H9 (cell line): ENCODE measurements at regions not wholly inside any gene's neighbourhood (a gene's known extent, or its start where the extent isn't known, plus 50 kb on each side); places are given as distances from the start of the nearest gene placed in this dataset.

Experiments used
- DNase-seq: peaks from one replicate; pipeline ENCODE4 v3.0.0-alpha.2; 2017
- H2AFZ ChIP-seq: one replicate; pipeline ENCODE4 v1.6.1; 2013; ENCODE audit warnings: mild to moderate bottlenecking, low read length, control low read depth, moderate library complexity
- H2AK5ac ChIP-seq: 2 replicates; pipeline ENCODE4 v1.6.1; 2013; ENCODE audit warnings: low read length, control low read depth, mixed read lengths; ENCODE audit not compliant: insufficient read length
- H2BK120ac ChIP-seq: one replicate; pipeline ENCODE4 v1.6.1; 2013; ENCODE audit warnings: low read depth, mild to moderate bottlenecking, low read length, control low read depth, inconsistent platforms; ENCODE audit not compliant: poor library complexity, severe bottlenecking
- H2BK12ac ChIP-seq: 2 replicates; pipeline ENCODE4 v1.6.1; 2013; ENCODE audit warnings: low read length, control low read depth, mixed read lengths, low read depth; ENCODE audit not compliant: insufficient read length
- H2BK15ac ChIP-seq: 2 replicates; pipeline ENCODE4 v1.6.1; 2013; ENCODE audit warnings: low read depth, low read length, control low read depth
- H2BK20ac ChIP-seq: one replicate; pipeline ENCODE4 v1.6.1; 2013; ENCODE audit warnings: low read depth, mild to moderate bottlenecking, low read length, control low read depth, inconsistent platforms; ENCODE audit not compliant: poor library complexity, severe bottlenecking
- H2BK5ac ChIP-seq: 2 replicates; pipeline ENCODE4 v1.6.1; 2013; ENCODE audit warnings: low read length, control low read depth, mixed read lengths; ENCODE audit not compliant: insufficient read length
- H3K14ac ChIP-seq: 2 replicates; pipeline ENCODE4 v1.6.1; 2013; ENCODE audit warnings: low read length, control low read depth; ENCODE audit not compliant: insufficient read depth
- H3K18ac ChIP-seq: 2 replicates; pipeline ENCODE4 v1.6.1; 2013; ENCODE audit warnings: low read depth, mild to moderate bottlenecking, mixed read lengths, low read length, control low read depth; ENCODE audit not compliant: insufficient read length
- H3K23ac ChIP-seq: 2 replicates; pipeline ENCODE4 v1.6.1; 2013; ENCODE audit warnings: low read length, control low read depth, mixed read lengths, low read depth; ENCODE audit not compliant: insufficient read length
- H3K23me2 ChIP-seq: 2 replicates; pipeline ENCODE4 v1.6.1; 2013; ENCODE audit warnings: low read depth, mild to moderate bottlenecking, mixed read lengths, low read length, control low read depth; ENCODE audit not compliant: insufficient read length, poor library complexity, severe bottlenecking
- H3K27ac ChIP-seq: 2 replicates; pipeline ENCODE4 v1.5.1; 2013; ENCODE audit warnings: low read length, control low read depth, mixed read lengths, low read depth; ENCODE audit not compliant: insufficient read length
- H3K27me3 ChIP-seq: 2 replicates; pipeline ENCODE4 v1.6.1; 2013; ENCODE audit warnings: low read length, control low read depth, inconsistent platforms; ENCODE audit not compliant: insufficient read depth
- H3K4ac ChIP-seq: 2 replicates; pipeline ENCODE4 v1.6.1; 2013; ENCODE audit warnings: low read depth, mild to moderate bottlenecking, control low read depth, inconsistent platforms, low read length, moderate library complexity
- H3K4me1 ChIP-seq: 2 replicates; pipeline ENCODE4 v1.6.1; 2013; ENCODE audit warnings: low read length, control low read depth, inconsistent platforms; ENCODE audit not compliant: insufficient read depth
- H3K4me2 ChIP-seq: 2 replicates; pipeline ENCODE4 v1.6.1; 2013; ENCODE audit warnings: low read length, control low read depth, mixed read lengths; ENCODE audit not compliant: insufficient read length, insufficient read depth
- H3K56ac ChIP-seq: 2 replicates; pipeline ENCODE4 v1.6.1; 2013; ENCODE audit warnings: low read depth, mild to moderate bottlenecking, mixed read lengths, low read length, control low read depth; ENCODE audit not compliant: insufficient read length
- H3K79me1 ChIP-seq: 2 replicates; pipeline ENCODE4 v1.6.1; 2013; ENCODE audit warnings: low read depth, mild to moderate bottlenecking, moderate library complexity, low read length, control low read depth, inconsistent platforms; ENCODE audit not compliant: insufficient read depth, poor library complexity, severe bottlenecking
- H3K79me2 ChIP-seq: 2 replicates; pipeline ENCODE4 v1.6.1; 2013; ENCODE audit warnings: low read length, control low read depth, inconsistent platforms; ENCODE audit not compliant: insufficient read depth
- H3K9ac ChIP-seq: 2 replicates; pipeline ENCODE4 v1.6.1; 2013; ENCODE audit warnings: low read length, control low read depth, mixed read lengths; ENCODE audit not compliant: insufficient read length; ENCODE audit errors: extremely low read depth
- H3K9me3 ChIP-seq: one replicate; pipeline ENCODE4 v1.6.1; 2013; ENCODE audit warnings: low read depth, low read length, inconsistent platforms; ENCODE audit not compliant: control insufficient read depth
- H3T11ph ChIP-seq: one replicate; pipeline ENCODE4 v1.6.1; 2013; ENCODE audit warnings: mild to moderate bottlenecking, low read length, control low read depth, inconsistent platforms
- H4K20me1 ChIP-seq: one replicate; pipeline ENCODE4 v1.6.1; 2013; ENCODE audit not compliant: control insufficient read depth, insufficient read length, insufficient read depth
- H4K5ac ChIP-seq: 2 replicates; pipeline ENCODE4 v1.6.1; 2013; ENCODE audit warnings: low read depth, mild to moderate bottlenecking, mixed read lengths, low read length, control low read depth; ENCODE audit not compliant: insufficient read length
- H4K8ac ChIP-seq: replicated peaks from 2 replicates; pipeline ENCODE4 v1.6.1; 2013; ENCODE audit warnings: low read length, control low read depth, mixed read lengths, low read depth; ENCODE audit not compliant: insufficient read length
- H4K91ac ChIP-seq: 2 replicates; pipeline ENCODE4 v1.6.1; 2013; ENCODE audit warnings: low read depth, mild to moderate bottlenecking, moderate library complexity, mixed read lengths, low read length, control low read depth; ENCODE audit not compliant: insufficient read length
- H3K27ac Mint-ChIP-seq, 3 experiments: 2 replicates in 2 of 3; 3 replicates in 1 of 3; pipeline ENCODE4 v1.8.0; 2020 to 2021; ENCODE audit warnings: mixed read lengths in 3 of 3, mild to moderate bottlenecking in 1 of 3, moderate library complexity in 1 of 3
- H3K27me3 Mint-ChIP-seq: 2 replicates; pipeline ENCODE4 v1.8.0; 2021; ENCODE audit warnings: low read depth, mild to moderate bottlenecking, moderate library complexity, mixed read lengths
- H3K36me3 Mint-ChIP-seq, 3 experiments: 2 replicates in 2 of 3; 3 replicates in 1 of 3; pipeline ENCODE4 v1.8.0; 2020 to 2021; ENCODE audit warnings: low read depth in 3 of 3, mixed read lengths in 3 of 3; ENCODE audit not compliant: insufficient read depth in 1 of 3
- H3K4me1 Mint-ChIP-seq, 2 experiments: 2 replicates each; pipeline ENCODE4 v1.8.0; 2020; ENCODE audit warnings: mixed read lengths in 2 of 2
- H3K4me3 Mint-ChIP-seq, 2 experiments: 2 replicates in 1 of 2; 3 replicates in 1 of 2; pipeline ENCODE4 v1.8.0; 2020 to 2021; ENCODE audit warnings: mild to moderate bottlenecking in 2 of 2, mixed read lengths in 2 of 2, moderate library complexity in 1 of 2
- H3K9me3 Mint-ChIP-seq, 2 experiments: 2 replicates in 1 of 2; 3 replicates in 1 of 2; pipeline ENCODE4 v1.8.0; 2020; ENCODE audit warnings: mild to moderate bottlenecking in 2 of 2, mixed read lengths in 2 of 2, moderate library complexity in 1 of 2
- CTCF ChIP-seq: fragments of 200-600 bp; sonication (generic); conservative IDR thresholded peaks from 3 replicates; pipeline ENCODE4 v1.8.0; 2021; ENCODE audit warnings: antibody characterized with exemption, mild to moderate bottlenecking
- WGBS: extraction: QIAGEN DNeasy Blood & Tissue Kit; methylation state at CpG from one replicate; pipeline ENCODE4 v1.1.7; 2013; ENCODE audit warnings: missing lambda C conversion rate, low lambda C conversion rate, mixed read lengths; ENCODE audit not compliant: insufficient read length; ENCODE audit errors: extremely low coverage; 5-methylcytosine and 5-hydroxymethylcytosine counted together

- WGBS = no CpG with 5 or more reads among the region's 6 CpGs
- Mint-ChIP-seq H3K4me1 (peaks cover 31% of the 10 kb centered on the region in 2 experiments), H3K4me3 (no peak overlapping the region), H3K9me3 (peaks cover 11 to 12% of the 10 kb centered on the region in 2 experiments), H3K27me3 (peaks cover 19% of the 10 kb centered on the region), H3K27ac (no peak overlapping the region), H3K36me3 (peaks cover 7 to 13% (median 9%) of the 10 kb centered on the region in 3 experiments)
- H3K56ac ChIP-seq = no peak overlapping the region
- no peak overlapping the region for H4K5ac ChIP-seq
- H4K20me1 ChIP-seq = no peaks in the 10 kb centered on the region
- H3K4ac ChIP-seq = no peak overlapping the region
- H2BK5ac ChIP-seq = no peak overlapping the region
- peaks cover 3% of the 10 kb centered on the region for H3K9me3 ChIP-seq
- H3K14ac ChIP-seq = no peak overlapping the region
- H2BK20ac ChIP-seq = no peak overlapping the region
- no peak overlapping the region for H3K18ac ChIP-seq
- no peak overlapping the region for H3T11ph ChIP-seq
- no peak overlapping the region for H3K9ac ChIP-seq
- DNase-seq = peak; percentile 12
- no peak overlapping the region for H2BK12ac ChIP-seq
- H3K23me2 ChIP-seq = no peaks in the 10 kb centered on the region
- no peak overlapping the region for H3K27ac ChIP-seq
- H4K8ac ChIP-seq = no peak overlapping the region
- no peaks in the 10 kb centered on the region for H3K79me2 ChIP-seq
- no peak overlapping the region for H2AK5ac ChIP-seq
- TF ChIP-seq CTCF = no peak
- H2BK120ac ChIP-seq = no peak overlapping the region
- H3K4me2 ChIP-seq = no peak overlapping the region
- no peak overlapping the region for H4K91ac ChIP-seq
- no peaks in the 10 kb centered on the region; the same call in 1 of the 2 replicates for H3K27me3 ChIP-seq
- peaks cover 4% of the 10 kb centered on the region; the same call in 1 of the 2 replicates for H3K4me1 ChIP-seq
- no peaks in the 10 kb centered on the region for H3K79me1 ChIP-seq
- no peak overlapping the region for H2AFZ ChIP-seq
- H3K23ac ChIP-seq = no peak overlapping the region
- no peak overlapping the region for H2BK15ac ChIP-seq
Measured at GRCh38 chr18:75346671-75347070, 80.8 kb downstream of the SMIM21 start.
